ENCODE measurements at regions not wholly inside any gene's neighbourhood (a gene's known extent, or its start where the extent isn't known, plus 50 kb on each side); places are given as distances from the start of the nearest gene placed in this dataset.

DNA sequence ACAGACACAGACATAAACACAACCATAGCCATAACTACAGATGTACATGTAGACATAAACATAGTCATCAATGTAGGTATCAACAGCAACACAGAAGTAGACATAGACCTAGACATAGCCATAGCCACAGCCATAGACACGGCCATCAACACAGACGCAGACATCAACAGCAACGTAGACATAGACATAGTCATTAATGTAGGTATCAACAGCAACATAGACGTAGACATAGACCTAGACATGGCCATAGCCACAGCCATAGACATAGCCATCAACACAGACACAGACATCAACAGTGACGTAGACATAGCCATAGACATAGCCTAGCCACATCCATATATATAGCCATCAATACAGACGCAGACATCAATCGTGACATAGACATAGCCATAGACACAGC, 258.3 kb upstream of the FOXQ1 start:
- no peak for DNase-seq

DNA sequence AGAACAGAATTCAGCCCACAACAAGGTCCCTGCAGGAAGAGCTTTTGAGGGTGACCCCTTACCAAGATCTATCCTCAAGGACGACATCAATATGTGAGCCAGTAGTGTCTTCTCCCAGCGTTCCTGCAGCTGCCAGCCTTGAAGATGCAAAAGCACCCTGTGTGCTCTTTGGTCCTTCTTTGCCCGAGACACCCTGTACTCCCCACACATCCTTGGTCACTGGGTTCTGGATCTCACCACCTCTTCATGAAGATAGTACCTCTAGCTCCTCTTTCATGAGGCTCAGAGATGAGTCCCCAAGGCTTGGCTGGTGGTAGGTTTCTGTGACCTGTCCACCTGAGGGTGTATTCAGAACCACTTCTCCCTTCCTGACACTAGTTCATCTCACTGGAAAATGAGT, 259.6 kb upstream of the FOXQ1 start:
- no peak for DNase-seq

DNA sequence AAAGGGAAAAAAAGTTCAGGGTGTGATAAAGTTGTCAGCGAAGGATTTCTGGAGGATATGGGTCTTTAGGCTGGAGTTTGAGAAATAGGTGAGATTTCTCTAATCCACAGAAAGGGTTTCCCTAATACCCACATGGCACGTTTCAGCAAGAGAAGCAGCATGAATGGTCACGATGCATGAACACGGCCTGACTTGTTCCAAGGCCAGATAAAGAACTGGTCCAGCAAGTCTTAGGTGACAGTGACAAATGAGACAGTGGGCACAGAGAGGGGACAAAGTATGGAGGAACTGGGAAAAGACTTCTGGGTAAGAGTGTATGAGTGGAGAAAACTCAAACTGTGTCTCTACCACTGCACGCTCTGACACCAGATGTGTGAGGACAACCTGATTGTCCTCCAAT, 262.0 kb upstream of the FOXQ1 start:
- no peak for DNase-seq

DNA sequence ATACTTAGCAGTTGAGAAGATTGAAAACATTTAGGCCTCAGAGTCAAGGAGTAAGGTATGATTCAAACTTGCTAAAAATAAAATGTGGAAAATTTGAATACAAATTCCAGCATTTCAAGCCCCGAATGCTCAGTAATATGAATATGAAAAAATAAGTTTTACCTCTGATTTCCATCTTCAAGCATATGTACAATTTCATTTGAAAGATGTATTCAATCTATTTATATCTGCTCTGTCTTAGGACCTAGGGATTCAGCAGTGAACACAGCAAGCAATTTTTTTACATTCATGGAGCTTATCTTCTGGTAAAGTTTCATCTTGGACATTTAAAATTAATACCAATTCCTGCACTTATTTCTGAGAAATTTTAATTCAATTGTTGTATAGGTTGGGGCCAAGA, 262.7 kb upstream of the FOXQ1 start:
- no peak for DNase-seq

DNA sequence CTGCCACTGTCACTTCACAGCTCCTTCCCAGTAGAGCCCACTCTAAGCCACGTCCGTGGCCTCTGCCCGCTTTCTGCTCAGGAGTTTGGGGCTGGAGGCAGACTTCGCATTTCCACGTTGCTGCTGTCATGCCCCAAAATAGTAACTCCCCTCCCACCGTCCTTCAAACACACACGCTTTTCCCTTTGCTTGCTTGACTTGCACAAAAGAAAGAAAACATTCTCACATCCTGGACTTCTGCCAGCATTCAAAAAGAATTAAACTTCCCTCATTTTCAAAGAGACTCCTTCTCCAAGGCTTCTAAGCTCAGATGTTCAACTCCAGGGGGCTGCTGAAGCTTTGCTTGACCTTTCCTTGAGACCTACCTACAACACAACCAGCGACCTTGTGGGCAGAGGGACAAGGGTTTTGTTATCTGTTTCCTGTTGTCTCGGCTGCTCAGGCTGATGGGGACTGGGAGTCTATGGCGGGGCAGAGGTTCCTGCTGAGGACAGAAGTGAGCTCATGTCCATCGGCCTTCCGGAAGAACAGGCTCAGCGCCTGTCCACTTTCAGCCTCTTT, 263.8 kb upstream of the FOXQ1 start:
- DNase-seq = no peak

DNA sequence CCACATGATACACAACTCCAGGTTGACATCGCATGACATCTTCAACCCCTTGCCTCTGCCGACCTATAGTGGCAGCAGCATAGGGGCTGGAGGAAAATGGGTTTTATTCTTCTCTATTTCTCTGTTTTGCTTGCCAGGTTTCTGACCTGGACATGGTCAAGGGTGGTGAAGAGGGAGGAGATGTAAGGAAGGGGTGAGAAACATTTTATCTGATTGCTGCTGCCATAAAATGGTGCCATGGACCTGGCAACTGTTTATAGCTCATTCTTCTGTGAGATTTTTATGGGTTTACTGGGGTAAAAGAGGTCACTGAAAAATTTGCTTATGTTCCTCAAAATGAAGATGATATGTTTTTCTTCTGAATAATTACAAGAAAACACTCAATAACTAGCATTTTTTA, 266.7 kb upstream of the FOXQ1 start:
- no peak for DNase-seq

DNA sequence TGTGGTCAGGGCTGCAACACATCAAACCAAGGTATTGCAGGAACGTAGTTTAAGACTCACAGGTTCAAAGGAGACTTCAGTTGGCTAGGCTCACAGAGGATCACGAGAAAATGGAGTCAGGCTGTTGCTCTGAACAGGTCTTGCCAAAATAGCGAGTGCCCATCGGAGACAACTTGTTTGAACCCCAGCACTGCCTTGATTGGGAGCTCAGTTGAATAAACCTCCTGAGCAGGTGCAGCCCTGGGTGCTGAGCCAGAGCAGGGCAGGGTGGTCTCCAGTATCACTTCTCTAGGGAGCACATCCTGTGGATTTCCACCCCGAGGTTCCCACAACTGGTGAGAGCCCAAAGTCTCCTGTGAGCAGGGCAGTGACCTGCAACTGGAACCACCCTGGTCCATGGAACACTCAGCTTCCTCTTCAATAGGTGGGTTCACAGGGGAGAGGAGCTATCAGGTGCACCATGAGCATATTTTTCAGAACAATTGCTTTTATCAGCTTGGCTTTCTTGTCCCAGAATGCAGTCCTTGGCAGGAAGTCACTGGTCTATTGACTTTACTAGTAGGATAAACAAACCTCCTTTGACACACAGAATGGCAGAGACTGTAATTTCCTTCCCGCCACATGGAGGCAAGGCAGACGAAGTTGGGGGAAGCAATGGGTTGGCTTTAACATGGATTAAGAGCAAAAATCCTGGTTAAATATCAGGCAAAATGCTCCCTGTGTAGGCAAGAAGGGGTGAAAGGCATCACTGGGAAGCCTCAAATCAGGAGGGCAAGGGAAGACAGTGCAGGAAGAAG, 267.7 kb upstream of the FOXQ1 start:
- DNase-seq = no peak

DNA sequence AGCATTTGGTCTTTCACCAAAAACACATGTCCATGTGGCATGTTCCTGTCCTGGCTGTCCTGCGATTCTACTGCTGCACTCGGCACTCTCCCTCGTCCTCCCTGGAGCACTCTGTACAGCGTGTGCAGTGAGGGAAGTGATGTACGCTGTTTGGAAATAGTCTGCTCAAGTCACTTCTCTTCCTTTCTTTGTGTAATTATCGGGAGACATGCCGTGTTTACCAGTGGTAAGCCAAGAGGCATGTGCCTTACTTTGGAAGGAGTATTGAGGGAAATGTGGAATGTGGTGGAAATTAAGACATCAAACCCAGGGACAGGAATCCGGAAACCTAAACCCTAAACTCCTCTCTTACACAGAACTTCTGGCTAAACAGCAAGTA, 268.5 kb upstream of the FOXQ1 start:
- DNase-seq = no peak

DNA sequence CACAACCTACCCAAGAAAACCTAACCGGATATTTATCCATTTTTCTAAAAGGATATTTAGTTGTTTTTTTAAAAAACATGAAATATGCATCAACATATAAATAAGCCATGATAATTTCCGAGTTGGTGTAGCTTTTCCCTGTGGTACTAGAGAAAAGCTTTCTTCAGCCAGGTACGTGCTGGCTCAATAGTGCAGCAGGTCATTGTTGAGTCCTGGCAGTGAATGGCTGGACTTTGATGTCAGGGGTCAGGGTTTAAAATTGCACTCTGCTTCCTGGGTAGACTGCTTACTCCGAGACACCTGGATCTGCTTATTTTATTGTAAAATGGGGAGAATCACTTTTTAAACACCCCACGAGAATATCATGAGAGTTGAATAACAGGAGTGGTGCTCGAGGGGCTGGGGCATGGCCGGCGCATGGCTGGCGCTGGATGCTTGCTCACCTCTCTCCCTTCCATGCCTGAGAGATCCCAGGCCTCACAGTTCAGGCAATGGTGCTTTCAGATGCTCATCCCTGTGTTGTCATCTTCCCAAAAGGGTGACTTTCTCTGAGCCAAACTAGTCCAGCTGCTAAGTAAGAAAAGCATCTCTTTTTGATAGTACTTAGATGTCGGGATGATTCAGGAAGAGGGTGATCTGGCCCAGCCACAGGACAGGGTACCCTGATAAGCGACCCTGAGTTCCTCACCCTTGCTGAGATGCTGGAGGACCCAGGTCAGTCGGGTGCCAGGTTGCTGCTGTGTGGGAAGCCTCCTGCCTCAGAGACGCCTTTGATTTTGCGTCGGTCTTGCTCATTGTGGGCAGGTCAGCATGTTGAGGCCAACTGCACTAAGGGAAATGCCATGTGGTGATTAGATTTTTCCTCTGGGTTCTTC, 269.1 kb upstream of the FOXQ1 start:
- DNase-seq = no peak

DNA sequence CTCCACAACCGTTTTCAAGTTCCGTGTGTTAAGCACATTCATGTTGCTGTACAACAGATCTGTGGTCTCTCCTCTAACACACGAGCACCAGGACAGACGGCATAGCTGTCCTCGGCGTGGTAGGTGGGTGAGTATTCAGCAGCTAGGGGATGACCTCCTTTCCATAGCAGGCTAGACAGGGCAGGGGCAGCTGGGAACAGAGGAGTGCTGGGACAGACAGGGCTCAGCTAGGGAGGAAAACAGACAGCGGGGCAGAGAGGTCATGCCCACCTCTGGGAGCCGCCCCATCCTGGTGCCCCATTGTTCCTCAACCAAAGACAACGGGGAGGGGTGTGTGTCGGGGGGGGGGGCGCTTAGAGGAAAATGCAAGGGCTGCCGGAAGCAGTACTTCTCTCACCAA, 271.5 kb upstream of the FOXQ1 start:
- no peak for DNase-seq

DNA sequence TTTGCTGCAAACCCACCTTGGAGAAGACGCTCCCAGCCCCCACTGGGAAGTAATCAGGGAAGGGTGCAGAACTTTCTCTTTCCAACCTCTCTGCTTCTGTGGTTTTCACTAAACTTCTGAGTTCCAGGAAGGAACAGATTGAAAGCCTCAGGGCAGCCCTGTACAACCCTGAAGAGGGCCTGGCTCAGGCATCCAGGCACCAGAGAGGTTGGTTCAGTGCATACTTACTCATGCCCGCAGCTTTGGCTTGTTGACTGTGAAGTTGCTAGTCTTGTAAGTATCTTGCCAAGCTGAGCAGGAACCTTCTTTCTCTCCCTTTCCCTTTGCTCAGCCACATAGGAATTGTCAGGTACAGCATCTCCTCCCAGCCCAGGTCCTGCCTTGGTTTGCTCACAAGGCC, 272.2 kb upstream of the FOXQ1 start:
- no peak for DNase-seq

DNA sequence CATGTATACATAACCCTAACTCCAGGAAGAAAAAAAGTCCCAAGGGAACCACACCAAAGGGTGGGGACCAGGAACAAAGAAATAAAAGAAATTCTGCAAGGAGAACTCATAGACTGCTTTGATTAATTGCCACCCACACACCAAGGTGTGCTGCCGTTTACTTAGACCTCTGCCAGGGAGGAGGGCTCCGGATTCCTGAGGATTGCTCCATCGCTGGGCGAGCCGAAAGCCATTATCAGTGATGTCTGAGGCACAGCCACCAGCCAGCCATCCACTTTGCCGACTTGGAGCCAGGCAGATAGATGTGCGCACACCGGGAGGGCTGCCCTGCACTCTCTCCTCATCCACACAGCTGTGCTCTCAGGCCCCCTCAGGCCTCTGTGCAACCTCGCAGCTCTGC, 272.7 kb upstream of the FOXQ1 start:
- DNase-seq = no peak

DNA sequence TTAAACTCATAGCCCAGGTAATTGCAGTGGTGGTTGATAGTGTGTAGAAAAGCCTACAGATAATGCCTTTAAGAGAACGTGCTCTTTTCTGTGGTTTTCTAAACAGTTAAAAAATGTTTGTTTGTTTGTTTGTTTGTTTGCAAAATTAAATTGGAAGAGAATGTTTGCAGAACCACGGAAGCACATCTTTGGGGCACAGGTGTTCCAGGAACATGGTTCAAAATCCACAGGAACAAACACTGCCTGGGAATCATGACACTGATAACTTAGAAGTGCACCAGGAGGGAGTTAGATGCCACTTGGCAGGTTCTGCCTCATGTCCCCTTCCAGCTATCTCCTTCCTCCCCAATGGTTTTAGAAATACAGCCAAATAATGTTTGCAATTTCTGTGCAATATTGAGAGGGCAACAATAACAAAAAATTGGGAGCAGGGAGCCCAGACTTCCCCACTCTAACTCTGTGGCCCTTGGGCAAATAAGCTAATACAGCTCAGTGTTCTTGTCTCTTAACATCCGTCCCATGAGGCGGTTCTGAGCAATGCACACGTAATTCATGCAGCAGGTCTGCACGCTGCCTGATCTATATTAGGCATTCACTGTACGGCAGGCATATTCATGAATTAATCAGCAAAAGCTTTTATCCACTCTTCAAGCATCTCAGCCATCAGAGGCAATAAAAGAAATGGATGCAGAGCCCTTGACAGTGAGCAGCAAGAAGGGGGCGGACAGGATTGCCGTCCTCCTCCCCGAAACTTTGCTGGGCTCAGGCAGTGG, 274.3 kb upstream of the FOXQ1 start:
- DNase-seq = no peak

DNA sequence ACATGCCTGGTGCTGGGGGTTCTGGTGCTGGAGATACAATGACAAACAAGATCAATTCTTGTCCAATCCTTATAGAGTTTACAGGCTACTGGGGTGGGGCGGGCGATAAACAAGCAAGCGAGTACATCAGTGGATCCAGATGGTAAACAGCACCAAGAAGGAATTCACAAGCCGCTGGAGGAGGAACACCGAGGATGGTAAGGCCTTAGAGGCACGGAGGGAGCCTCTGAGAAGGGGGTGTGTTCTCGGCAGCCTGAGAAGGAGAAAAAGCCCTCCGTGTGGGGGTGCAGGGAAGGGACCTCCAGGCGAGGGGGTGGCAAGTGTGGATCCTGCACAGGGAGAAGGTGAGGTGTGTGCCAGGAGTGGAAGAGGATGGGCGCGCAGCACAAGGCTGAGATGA, 276.5 kb upstream of the FOXQ1 start:
- DNase-seq = no peak

DNA sequence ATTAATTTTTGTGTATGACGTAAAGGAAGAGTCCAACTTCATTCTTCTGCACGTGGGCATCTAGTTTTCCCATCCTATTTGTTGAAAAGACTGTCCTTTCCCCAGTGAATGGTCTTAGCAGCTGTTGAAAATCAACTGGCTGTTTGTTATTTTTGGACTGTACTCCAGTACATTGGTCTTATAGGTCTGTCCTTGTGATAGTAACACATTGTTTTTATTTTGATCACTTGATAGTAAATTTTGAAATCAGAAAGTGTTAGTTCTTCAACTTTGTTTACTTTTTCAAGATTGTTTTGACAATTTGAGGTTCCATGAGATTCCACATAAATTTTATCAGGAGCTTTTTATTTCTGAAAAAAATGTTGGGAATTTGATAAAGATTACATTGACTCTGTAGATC, 280.2 kb upstream of the FOXQ1 start:
- no peak for DNase-seq

DNA sequence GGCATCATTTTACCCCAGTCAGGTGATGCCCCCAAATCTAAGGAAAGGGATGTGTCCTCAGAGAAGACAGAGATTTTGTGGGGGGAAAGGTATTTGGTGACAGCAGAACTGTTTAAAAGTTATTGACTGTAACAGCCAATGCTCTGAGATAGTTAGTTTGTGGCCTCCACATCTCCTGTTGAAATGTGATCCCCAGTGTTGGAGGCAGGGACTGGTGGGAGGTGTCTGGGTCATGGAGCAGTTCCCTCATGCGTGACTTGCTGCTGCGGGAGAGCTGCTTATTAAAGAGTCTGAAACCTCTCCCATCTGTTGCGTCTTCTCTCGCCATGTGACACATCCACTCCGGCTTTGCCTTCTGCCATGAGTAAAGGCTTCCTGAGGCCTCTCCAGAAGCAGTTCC, 282.8 kb upstream of the FOXQ1 start:
- DNase-seq = no peak

DNA sequence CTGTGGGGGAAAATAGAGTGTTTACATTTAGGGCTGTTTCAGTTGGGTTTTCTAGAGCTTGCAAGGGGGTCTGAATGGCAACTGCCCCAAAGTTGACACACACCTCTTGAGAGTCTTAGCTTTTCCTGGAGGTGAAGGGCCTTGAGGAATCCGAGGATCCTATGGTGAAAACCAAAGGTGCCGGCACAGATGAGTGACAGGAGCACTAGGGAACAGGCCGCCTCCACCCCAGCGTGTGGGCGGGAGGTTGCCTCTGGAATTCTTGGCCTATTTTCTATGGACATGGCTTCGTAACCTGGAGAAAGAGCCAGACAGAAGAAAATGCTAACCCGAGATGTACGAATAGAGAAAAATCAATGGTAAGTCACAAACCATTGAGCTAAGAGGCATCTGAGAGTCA, 283.2 kb upstream of the FOXQ1 start:
- no peak for DNase-seq

DNA sequence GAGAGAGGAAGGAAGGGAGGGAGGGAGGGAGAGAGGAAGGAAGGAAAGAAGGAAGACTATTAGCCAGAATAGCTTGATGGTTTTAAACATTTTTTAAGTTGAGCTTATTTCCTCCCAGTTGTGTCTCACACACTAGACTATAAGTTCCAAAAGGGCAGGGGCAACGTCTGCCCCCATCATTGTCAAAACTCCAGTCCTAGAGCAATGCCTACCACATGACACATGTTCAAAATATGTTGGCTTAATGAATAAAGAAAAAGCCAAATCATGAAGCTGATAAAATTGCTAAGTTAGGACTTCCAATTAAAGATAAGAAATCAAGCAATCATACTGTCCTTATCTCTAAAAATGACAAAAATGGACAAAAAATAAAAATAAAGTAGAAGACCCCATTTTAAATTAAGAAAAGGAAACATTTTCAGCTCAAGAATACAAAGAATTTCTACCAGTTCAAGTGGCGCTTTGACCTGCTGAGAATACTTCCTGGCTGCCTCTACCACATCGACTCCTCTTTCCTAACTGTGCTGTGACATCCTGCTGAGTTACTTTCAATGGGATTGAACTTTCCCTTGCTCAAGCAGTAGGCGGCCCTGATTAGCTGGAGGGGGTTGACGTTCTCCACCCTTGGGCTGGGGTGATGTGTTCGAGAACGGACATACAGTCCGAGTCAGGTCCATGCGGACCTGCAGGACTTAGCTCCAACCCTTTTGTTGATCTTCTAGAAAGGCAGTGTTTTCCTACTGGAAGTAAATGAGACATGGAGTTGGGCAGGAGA, 283.9 kb upstream of the FOXQ1 start:
- no peak for DNase-seq

DNA sequence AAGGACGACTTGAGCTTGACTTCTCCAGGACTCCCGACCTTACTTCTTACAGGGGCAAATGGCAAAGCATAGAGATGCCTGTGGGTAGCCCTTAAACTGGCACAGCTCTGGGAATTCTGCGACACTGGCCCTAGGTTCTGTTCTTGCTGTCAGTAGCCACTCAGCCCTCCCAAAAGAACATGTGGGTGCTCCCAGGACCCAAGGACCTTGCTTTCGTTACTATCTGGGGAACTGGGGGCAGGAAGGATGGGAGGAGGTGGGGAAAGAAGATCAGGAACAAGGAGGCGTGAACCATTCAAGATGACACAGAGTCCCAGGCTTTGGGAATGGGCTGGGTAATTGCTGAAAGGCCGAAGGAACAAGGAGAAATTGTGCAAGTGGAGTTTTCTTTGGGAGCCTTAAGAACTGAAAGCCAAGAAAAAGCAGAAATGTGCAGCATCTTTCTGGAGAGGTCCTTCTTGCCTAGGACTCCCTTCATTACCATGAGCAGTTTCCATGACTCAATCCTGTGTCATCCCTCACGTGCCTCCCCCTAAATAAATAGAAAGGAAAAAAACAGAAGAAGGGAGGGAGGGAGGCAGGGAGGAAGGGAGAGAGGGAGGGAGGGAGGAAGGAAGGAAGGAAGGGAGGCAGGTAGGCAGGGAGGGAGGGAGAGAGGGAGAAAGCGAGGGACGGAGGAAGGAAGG, 284.6 kb upstream of the FOXQ1 start:
- DNase-seq = no peak

DNA sequence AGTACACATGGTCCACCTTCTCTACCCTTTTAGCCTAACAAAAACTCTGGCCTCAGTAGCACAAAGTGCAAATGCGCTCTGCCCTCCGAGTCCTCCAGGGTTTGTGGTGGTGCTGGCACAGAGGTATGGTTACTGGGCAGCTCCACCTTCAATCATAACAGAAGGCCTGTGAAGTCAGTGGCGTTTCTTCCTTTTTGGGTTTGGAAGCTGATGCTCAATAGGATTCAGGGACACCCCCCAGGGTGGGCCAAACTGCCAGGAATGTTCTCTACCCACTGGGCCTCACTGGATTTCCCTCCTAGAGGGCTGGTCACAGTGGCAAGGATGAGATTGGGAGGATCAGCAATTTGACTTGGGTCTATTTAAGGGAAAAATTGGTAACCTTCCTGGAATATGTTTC, 286.1 kb upstream of the FOXQ1 start:
- DNase-seq = no peak

DNA sequence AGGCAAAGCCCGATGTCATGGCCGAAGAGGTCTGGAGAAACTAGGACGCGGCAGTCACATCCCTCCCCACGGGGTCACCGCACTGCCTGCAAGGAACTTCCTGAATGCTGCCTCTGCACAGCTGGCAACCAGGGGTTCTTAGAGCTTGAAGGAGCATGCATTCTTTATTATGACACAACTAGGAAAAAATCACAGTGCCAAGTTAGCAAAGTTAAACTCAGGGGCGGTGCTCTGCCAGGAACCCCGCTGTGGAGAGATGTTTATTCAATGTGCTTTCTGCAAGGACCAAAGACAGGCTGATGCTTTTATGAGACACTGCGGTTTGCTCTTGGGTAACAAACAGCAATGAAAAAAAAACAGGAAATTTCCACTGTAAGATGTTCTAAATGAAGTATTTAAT, 287.3 kb upstream of the FOXQ1 start:
- no peak for DNase-seq

DNA sequence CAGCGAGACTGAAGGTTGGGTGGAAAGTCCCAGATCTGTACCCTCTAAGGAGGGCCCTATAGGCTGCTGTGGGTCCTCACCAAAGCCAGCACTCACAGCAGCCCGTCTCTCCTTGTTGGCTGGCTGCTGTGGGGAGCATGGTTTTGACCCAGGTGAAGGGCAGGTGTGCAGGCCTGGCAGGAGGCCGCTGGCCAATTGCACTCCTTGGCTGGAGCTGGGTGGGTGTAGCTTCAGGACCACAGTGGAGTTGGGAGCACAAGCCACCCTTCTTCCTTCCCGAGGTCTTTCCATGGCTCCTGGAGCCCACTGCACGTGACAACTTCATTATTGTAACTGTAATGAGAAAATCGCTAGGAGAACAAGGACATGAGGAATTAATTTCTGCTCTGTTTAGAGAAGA, 287.7 kb upstream of the FOXQ1 start:
- DNase-seq = no peak

All from CD4-positive, alpha-beta T cell treated with Interleukin-21 for 1 hour (primary cell).